Bronchial epithelial cell (primary cell): ENCODE measurements at regions not wholly inside any gene's neighbourhood (a gene's known extent, or its start where the extent isn't known, plus 50 kb on each side); places are given as distances from the start of the nearest gene placed in this dataset.

ENCODE experiments used
- DNase-seq: peaks from one replicate; pipeline ENCODE4 v3.0.0-alpha.2; 2010; ENCODE audit warnings: low read depth
- FAIRE-seq: peaks from 2 replicates; lab custom pipeline; 2011; peaks lifted over from hg19 to GRCh38; lab: Jason Lieb, UNC
- H3K27me3 ChIP-seq: 2 replicates; pipeline ENCODE4 v1.5.1; 2011; ENCODE audit warnings: low read length; ENCODE audit not compliant: control insufficient read depth, insufficient read depth
- H3K36me3 ChIP-seq: 2 replicates; pipeline ENCODE4 v1.5.1; 2011; ENCODE audit warnings: low read length; ENCODE audit not compliant: control insufficient read depth, insufficient read depth
- H3K4me3 ChIP-seq: 2 replicates; pipeline ENCODE4 v1.5.1; 2011; ENCODE audit warnings: mild to moderate bottlenecking, low read depth, low read length, control low read depth
- TF ChIP-seq, protein P1 (sequence below): IDR thresholded peaks from 2 replicates; pipeline ENCODE4 v1.5.1; 2011; ENCODE audit warnings: mild to moderate bottlenecking, moderate library complexity, low read length, control low read depth, inconsistent platforms; ENCODE audit not compliant: insufficient read depth, severe bottlenecking

DNA sequence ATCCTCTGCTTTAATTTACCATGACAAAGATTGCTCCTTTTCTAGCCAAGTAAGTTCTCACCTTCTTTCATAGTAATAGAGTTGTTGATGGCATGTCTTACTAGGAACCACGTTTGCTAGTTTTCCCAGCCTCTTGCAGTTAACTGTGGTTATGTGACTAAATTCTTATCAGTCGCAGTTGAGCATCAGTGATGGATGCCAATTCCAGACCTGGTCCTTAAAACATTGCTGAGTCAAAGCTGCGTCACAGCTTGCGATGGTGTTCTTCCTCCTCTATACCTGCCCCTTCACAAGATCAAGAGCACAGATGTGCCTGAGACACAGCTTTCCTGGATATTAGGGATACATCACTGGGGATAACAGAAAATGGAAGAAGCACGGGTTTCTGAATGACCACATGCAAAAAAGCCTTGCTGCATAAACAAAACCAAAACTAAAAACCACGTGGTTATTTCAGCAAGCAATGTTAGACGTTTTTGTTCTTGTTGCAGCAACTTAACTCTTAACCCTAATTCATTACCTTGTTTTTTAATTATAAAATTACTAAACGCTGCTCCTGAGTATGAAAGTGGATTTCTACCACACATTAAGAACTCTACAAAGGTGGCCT lies 97.6 kb upstream of the DACH1 start:
- TF ChIP-seq, protein P1, sequence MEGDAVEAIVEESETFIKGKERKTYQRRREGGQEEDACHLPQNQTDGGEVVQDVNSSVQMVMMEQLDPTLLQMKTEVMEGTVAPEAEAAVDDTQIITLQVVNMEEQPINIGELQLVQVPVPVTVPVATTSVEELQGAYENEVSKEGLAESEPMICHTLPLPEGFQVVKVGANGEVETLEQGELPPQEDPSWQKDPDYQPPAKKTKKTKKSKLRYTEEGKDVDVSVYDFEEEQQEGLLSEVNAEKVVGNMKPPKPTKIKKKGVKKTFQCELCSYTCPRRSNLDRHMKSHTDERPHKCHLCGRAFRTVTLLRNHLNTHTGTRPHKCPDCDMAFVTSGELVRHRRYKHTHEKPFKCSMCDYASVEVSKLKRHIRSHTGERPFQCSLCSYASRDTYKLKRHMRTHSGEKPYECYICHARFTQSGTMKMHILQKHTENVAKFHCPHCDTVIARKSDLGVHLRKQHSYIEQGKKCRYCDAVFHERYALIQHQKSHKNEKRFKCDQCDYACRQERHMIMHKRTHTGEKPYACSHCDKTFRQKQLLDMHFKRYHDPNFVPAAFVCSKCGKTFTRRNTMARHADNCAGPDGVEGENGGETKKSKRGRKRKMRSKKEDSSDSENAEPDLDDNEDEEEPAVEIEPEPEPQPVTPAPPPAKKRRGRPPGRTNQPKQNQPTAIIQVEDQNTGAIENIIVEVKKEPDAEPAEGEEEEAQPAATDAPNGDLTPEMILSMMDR, result no peak
- DNase-seq, result no peak
- no peak for FAIRE-seq
- Histone ChIP-seq H3K4me3 (no peak overlapping the region), H3K27me3 (no peaks in the 10 kb centered on the region), H3K36me3 (no peaks in the 10 kb centered on the region)

- Histone ChIP-seq H3K36me3 (no peaks in the 10 kb centered on the region), H3K27me3 (no peaks in the 10 kb centered on the region), H3K4me3 (no peak overlapping the region)
- DNase-seq (no peak), FAIRE-seq (no peak)
- TF ChIP-seq, protein P1, result no peak
Observed at GRCh38 chr13:71962735-71963134, 95.7 kb upstream of the DACH1 start.

- H3K36me3 ChIP-seq, result no peaks in the 10 kb centered on the region
- H3K27me3 ChIP-seq, result no peaks in the 10 kb centered on the region
- no peak overlapping the region for H3K4me3 ChIP-seq
- FAIRE-seq (no peak), DNase-seq (no peak)
- TF ChIP-seq, protein P1, result no peak
Observed at GRCh38 chr13:71962126-71962525, 95.1 kb upstream of the DACH1 start.

DNA sequence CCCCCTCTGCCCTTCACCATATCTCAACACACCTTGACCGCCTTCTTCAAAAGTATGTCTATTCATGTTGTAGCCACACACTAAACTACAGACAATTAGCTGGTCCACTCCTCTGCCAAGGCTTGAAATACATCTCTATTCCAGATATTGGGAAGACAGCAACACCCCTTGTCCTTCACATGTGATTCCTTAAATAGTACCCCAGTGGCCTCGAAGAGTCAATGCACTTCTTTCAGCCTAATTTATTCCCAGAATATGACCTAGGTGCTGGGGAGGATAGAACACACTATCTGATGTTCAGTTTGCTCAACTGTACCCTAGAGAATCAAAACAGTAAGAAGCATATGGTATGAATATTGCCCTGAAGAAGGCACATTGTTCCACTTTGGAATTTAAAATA lies 82.4 kb upstream of the DACH1 start:
- FAIRE-seq, result no peak
- no peak for DNase-seq
- TF ChIP-seq, protein P1, result no peak
- Histone ChIP-seq H3K4me3 (no peak overlapping the region), H3K36me3 (no peaks in the 10 kb centered on the region), H3K27me3 (no peaks in the 10 kb centered on the region)

- no peak for FAIRE-seq
- Histone ChIP-seq H3K27me3 (no peaks in the 10 kb centered on the region), H3K36me3 (no peaks in the 10 kb centered on the region), H3K4me3 (no peak overlapping the region)
- no peak for DNase-seq
- TF ChIP-seq, protein P1, result no peak
Observed at GRCh38 chr13:71939186-71939585, 72.2 kb upstream of the DACH1 start.
